OCI-LY1 (cell line): ENCODE measurements at regions not wholly inside any gene's neighbourhood (a gene's known extent, or its start where the extent isn't known, plus 50 kb on each side); places are given as distances from the start of the nearest gene placed in this dataset.

Source experiments
- H2AFZ ChIP-seq: fragments of 200-600 bp; sonication (generic), shearing (Covaris generic); 2 replicates; pipeline ENCODE4 v1.6.0; 2014; ENCODE audit warnings: antibody characterized with exemption, mild to moderate bottlenecking, low read length
- H3F3A ChIP-seq: fragments of 200-600 bp; sonication (generic), shearing (Covaris generic); 2 replicates; pipeline ENCODE4 v1.6.0; 2014; ENCODE audit warnings: mild to moderate bottlenecking, antibody characterized with exemption, low read length, moderate library complexity; ENCODE audit not compliant: insufficient read depth
- H3K27ac ChIP-seq: fragments of 200-600 bp; sonication (generic); 2 replicates; pipeline ENCODE4 v1.5.1; 2014; ENCODE audit warnings: low read length, mixed run types, mild to moderate bottlenecking, low read depth; ENCODE audit not compliant: poor library complexity, severe bottlenecking
- H3K27me3 ChIP-seq: fragments of 200-600 bp; sonication (generic); 2 replicates; pipeline ENCODE4 v1.6.0; 2014; ENCODE audit warnings: antibody characterized with exemption, mild to moderate bottlenecking, low read length, moderate library complexity; ENCODE audit not compliant: insufficient read depth
- H3K36me3 ChIP-seq: fragments of 200-600 bp; sonication (generic); 2 replicates; pipeline ENCODE4 v1.6.1; 2014; ENCODE audit warnings: mild to moderate bottlenecking, antibody characterized with exemption, low read length, moderate library complexity, mixed read lengths; ENCODE audit not compliant: insufficient read depth
- H3K4me1 ChIP-seq: fragments of 200-600 bp; sonication (generic); 2 replicates; pipeline ENCODE4 v1.5.1; 2014; ENCODE audit warnings: mild to moderate bottlenecking, low read length, moderate library complexity; ENCODE audit not compliant: insufficient read depth, severe bottlenecking
- H3K4me2 ChIP-seq: fragments of 200-600 bp; sonication (generic), shearing (Covaris generic); 2 replicates; pipeline ENCODE4 v1.6.1; 2014; ENCODE audit warnings: low read length
- H3K4me3 ChIP-seq: fragments of 200-600 bp; sonication (generic); 2 replicates; pipeline ENCODE4 v1.5.1; 2014; ENCODE audit warnings: low read length, low read depth, mild to moderate bottlenecking, mixed read lengths; ENCODE audit not compliant: poor library complexity, severe bottlenecking
- H3K79me2 ChIP-seq: fragments of 200-600 bp; shearing (Covaris generic); 2 replicates; pipeline ENCODE4 v1.6.1; 2016; ENCODE audit warnings: mixed run types, low read length, mixed read lengths; ENCODE audit not compliant: insufficient read depth
- H3K9ac ChIP-seq: fragments of 200-600 bp; sonication (generic), shearing (Covaris generic); 2 replicates; pipeline ENCODE4 v1.6.1; 2014; ENCODE audit warnings: mild to moderate bottlenecking, low read length, mixed read lengths
- H3K9me2 ChIP-seq: fragments of 200-600 bp; sonication (generic), shearing (Covaris generic); 2 replicates; pipeline ENCODE4 v1.6.1; 2014; ENCODE audit warnings: low read depth, mild to moderate bottlenecking, low read length, mixed read lengths
- H3K9me3 ChIP-seq: fragments of 200-600 bp; shearing (Covaris generic); 2 replicates; pipeline ENCODE4 v1.6.1; 2014; ENCODE audit warnings: low read length, mixed read lengths
- H4K20me1 ChIP-seq: fragments of 200-600 bp; sonication (generic), shearing (Covaris generic); 2 replicates; pipeline ENCODE4 v1.6.0; 2016; ENCODE audit warnings: mild to moderate bottlenecking, low read length; ENCODE audit not compliant: insufficient read depth
- CTCF ChIP-seq: fragments of 200-600 bp; sonication (generic), shearing (Covaris generic); IDR thresholded peaks from 2 replicates; pipeline ENCODE4 v1.5.1; 2017; ENCODE audit warnings: mild to moderate bottlenecking, antibody characterized with exemption, low read length, moderate library complexity, mixed read lengths
- EZH2 ChIP-seq: fragments of 200-600 bp; sonication (generic), shearing (Covaris generic); IDR thresholded peaks from 2 replicates; pipeline ENCODE4 v1.8.0; 2017; ENCODE audit warnings: borderline replicate concordance, mixed run types, mild to moderate bottlenecking, antibody characterized with exemption, low read length, moderate library complexity, mixed read lengths

DNA sequence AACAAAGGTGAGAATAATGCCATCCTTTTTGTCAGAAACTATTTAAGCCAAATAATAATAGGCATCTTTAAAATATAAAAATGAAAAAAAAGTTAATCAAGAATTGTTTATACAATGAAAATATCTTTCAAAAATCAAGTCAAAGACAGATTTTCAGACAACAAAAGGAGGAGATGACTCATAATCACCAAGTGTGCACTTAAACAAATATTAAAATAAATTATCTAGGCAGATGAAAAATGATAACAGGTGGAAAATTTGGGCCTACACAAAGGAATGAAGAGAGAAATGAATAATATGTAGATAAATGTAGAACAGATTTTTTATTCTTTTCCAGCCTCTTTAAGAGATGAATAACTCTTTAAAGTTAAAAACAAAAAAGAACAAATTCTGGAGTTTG lies 250.0 kb upstream of the PLEKHG7 start:
- Histone ChIP-seq H3K79me2 (no peaks in the 10 kb centered on the region), H4K20me1 (no peaks in the 10 kb centered on the region), H3F3A (no peaks in the 10 kb centered on the region), H3K9me3 (peaks cover 15% of the 10 kb centered on the region; the same call in 1 of the 2 replicates), H3K9ac (no peak overlapping the region), H3K36me3 (0 out of 2 replicates have a peak, but pooled peaks cover 3% of the 10 kb centered on the region), H2AFZ (no peak overlapping the region), H3K27me3 (no peaks in the 10 kb centered on the region), H3K4me2 (no peak overlapping the region), H3K9me2 (no peaks in the 10 kb centered on the region), H3K4me3 (no peak overlapping the region), H3K4me1 (peaks cover 6% of the 10 kb centered on the region), H3K27ac (no peak overlapping the region)
- TF ChIP-seq CTCF, result no peak
- no peak for TF ChIP-seq EZH2

DNA sequence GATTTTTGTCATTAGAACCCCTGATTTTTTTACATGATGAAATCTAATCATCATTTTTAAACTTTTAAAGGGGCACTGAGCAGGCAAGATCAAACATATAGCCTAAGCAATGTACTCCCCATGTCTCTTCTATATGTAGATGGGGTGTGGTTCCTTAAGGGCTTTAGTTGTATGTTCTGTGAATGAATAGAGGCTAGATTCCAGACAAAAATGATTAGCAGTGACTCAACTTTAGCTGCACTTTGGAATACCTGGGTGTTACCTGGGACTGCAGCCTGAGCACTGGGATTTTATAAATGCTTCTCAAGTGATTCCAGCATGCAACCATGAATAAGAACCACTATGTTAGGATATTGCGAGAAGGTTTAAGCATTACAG lies 256.7 kb upstream of the PLEKHG7 start:
- Histone ChIP-seq H3K9me3 (0 out of 2 replicates have a peak, but pooled peaks cover 5% of the 10 kb centered on the region), H3F3A (0 out of 2 replicates have a peak, but pooled peaks cover 6% of the 10 kb centered on the region), H3K79me2 (no peaks in the 10 kb centered on the region), H4K20me1 (no peaks in the 10 kb centered on the region), H3K27me3 (no peaks in the 10 kb centered on the region), H2AFZ (no peak overlapping the region), H3K9ac (peak overlapping the region; percentile 80), H3K9me2 (no peaks in the 10 kb centered on the region), H3K27ac (peak overlapping the region; percentile 99), H3K4me2 (peak overlapping the region; percentile 70), H3K4me3 (peak overlapping the region; percentile 0), H3K36me3 (0 out of 2 replicates have a peak, but pooled peaks cover 3% of the 10 kb centered on the region), H3K4me1 (peaks cover 63% of the 10 kb centered on the region)
- TF ChIP-seq CTCF (no peak), EZH2 (no peak)

GRCh38 chr12:92445253-92446082 lies 257.3 kb upstream of the PLEKHG7 start:
- H3K4me2 ChIP-seq, result peak overlapping the region; percentile 70
- no peaks in the 10 kb centered on the region for H3K9me3 ChIP-seq
- H3K27me3 ChIP-seq, result no peaks in the 10 kb centered on the region
- H3K9ac ChIP-seq, result peak overlapping the region; percentile 80
- H3K9me2 ChIP-seq, result no peaks in the 10 kb centered on the region
- peaks cover 63% of the 10 kb centered on the region for H3K4me1 ChIP-seq
- no peaks in the 10 kb centered on the region for H3K36me3 ChIP-seq
- peak overlapping the region; percentile 42 for H3K4me3 ChIP-seq
- no peaks in the 10 kb centered on the region for H4K20me1 ChIP-seq
- H3K79me2 ChIP-seq, result no peaks in the 10 kb centered on the region
- TF ChIP-seq CTCF, result no peak
- TF ChIP-seq EZH2, result no peak
- H2AFZ ChIP-seq, result no peak overlapping the region
- 0 out of 2 replicates have a peak, but pooled peaks cover 6% of the 10 kb centered on the region for H3F3A ChIP-seq
- H3K27ac ChIP-seq, result peak overlapping the region; percentile 99
